Mesothelial cell of epicardium (in vitro differentiated cells): ENCODE measurements at regions not wholly inside any gene's neighbourhood (a gene's known extent, or its start where the extent isn't known, plus 50 kb on each side); places are given as distances from the start of the nearest gene placed in this dataset.
"Not testable (repeated sequence)": the region's sequence is repeated elsewhere in the genome, so short reads cannot be mapped to it uniquely, and the experiment has no call there.

Experiments
- DNase-seq, 2 experiments: peaks; one replicate each; pipeline ENCODE4 v3.0.0; 2021; ENCODE audit warnings: low spot score in 2 of 2; ENCODE audit not compliant: unreplicated experiment in 2 of 2
- H3K27ac Mint-ChIP-seq: 2 replicates; pipeline ENCODE4 v1.8.0; 2021; ENCODE audit warnings: mixed read lengths
- H3K27me3 Mint-ChIP-seq: 2 replicates; pipeline ENCODE4 v1.8.0; 2021; ENCODE audit warnings: low read depth, mixed read lengths
- H3K36me3 Mint-ChIP-seq: 2 replicates; pipeline ENCODE4 v1.8.0; 2021; ENCODE audit warnings: mixed read lengths
- H3K4me1 Mint-ChIP-seq: 2 replicates; pipeline ENCODE4 v1.8.0; 2021; ENCODE audit warnings: mixed read lengths
- H3K4me3 Mint-ChIP-seq: 2 replicates; pipeline ENCODE4 v1.8.0; 2021; ENCODE audit warnings: mild to moderate bottlenecking, moderate library complexity, mixed read lengths
- H3K9me3 Mint-ChIP-seq: 2 replicates; pipeline ENCODE4 v1.8.0; 2021; ENCODE audit warnings: mixed read lengths
- TF ChIP-seq, protein P1 (sequence below): fragments of 200-600 bp; sonication (generic); IDR thresholded peaks from one replicate; pipeline ENCODE4 v1.5.0; 2021; ENCODE audit warnings: antibody characterized with exemption; ENCODE audit not compliant: unreplicated experiment

DNA sequence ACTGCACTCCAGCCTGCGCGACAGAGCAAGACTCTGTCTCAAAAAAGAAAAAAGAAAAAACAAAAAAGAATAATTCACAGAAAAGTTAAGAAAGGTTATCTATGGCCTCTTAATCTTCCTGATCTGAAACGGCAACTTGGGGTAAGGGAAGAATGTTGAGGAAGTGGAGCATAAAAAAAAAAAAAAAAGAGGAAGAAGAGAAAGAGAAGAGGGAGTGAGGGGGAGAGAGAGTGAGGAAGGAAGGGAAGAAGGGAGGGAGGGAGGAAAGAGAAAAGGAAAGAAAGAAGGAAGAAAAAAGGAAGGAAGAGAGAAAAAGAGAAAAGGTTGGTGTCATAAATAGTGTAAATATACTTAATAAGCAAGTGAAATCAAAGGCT, 68.9 kb upstream of the NCOA3 start:
- Mint-ChIP-seq H3K9me3 (peaks cover 5% of the 10 kb centered on the region), H3K4me1 (peaks cover 11% of the 10 kb centered on the region), H3K27me3 (no peaks in the 10 kb centered on the region), H3K27ac (no peak overlapping the region), H3K4me3 (no peak overlapping the region), H3K36me3 (peaks cover 5% of the 10 kb centered on the region)
- TF ChIP-seq, protein P1, sequence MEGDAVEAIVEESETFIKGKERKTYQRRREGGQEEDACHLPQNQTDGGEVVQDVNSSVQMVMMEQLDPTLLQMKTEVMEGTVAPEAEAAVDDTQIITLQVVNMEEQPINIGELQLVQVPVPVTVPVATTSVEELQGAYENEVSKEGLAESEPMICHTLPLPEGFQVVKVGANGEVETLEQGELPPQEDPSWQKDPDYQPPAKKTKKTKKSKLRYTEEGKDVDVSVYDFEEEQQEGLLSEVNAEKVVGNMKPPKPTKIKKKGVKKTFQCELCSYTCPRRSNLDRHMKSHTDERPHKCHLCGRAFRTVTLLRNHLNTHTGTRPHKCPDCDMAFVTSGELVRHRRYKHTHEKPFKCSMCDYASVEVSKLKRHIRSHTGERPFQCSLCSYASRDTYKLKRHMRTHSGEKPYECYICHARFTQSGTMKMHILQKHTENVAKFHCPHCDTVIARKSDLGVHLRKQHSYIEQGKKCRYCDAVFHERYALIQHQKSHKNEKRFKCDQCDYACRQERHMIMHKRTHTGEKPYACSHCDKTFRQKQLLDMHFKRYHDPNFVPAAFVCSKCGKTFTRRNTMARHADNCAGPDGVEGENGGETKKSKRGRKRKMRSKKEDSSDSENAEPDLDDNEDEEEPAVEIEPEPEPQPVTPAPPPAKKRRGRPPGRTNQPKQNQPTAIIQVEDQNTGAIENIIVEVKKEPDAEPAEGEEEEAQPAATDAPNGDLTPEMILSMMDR, result no peak
- no peak for DNase-seq

DNA sequence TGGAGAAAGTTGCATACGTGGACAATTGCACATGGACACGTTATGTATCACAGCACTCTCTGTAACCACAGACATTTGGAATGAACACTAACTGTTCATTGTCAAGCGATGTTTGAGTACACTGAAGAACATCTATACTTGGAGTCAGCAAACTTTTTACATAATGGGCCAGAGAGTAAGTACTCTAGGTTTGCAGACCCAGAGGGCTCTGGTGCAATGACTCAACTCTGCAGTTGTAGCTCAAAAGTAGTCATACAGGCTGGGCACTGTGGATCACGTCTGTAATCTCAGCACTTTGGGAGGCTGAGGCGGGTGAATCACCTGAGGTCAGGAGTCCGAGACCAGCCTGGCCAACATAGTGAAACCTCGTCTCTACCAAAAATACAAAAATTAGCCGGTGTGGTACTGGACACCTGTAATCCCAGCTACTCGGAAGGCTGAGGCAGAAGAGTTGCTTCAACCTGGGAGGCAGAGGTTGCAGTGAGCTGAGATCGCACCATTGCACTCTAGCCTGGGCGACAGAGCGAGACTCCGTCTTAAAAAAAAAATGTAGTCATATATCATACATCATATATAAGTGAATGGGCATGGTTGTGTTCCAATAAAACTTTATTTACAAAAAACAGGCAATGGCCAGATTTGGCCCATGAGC, 67.4 kb upstream of the NCOA3 start:
- peak overlapping the region; percentile 39 for H3K27ac Mint-ChIP-seq
- peaks cover 15% of the 10 kb centered on the region for H3K4me1 Mint-ChIP-seq
- H3K4me3 Mint-ChIP-seq, H3K27me3 Mint-ChIP-seq, DNase-seq, H3K9me3 Mint-ChIP-seq, H3K36me3 Mint-ChIP-seq: not testable (repeated sequence)

DNA sequence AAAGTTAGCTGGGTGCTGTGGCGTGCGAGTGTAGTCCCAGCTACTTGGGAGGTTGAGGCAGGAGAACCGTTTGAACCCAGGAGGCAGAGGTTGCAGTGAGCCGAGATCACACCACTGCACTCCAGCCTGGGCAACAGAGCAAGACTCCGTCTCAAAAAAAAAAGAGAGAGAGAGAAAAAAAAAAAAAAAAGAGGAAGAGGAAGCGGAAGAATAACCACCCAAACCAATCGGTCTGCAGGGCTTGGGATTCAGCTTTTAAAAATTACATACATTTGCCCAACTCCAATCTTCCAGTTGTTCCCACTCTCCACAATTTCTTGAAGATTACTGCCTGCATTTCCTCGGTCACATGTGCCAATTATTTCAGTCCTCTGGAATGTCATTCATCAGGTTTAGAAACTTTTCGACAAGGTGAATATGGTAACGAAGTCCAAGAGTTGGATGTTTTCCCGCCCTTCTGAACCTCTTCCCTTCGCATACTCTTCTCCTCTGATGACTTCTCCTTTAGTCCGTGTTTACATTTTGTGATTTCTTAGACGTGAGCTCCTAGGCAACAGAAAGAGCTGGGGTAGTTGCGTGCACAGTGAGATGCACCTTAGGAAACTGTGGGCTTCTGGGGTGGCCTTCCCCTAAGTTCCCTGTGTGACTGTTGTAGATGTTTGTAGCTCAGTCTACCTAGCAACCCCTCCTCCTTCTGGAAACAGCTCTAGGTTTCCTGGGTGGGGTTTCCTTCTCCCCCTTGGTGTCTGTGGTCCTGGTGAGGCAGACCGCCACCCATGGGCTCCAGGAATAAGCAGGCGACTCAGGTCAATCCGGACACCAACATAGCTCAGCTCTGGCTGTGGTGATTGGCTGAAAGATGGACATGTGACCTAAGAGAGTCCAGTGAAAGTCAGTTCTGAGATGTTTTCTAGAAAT, 63.0 kb upstream of the NCOA3 start:
- Mint-ChIP-seq H3K36me3 (no peaks in the 10 kb centered on the region), H3K27me3 (no peaks in the 10 kb centered on the region), H3K27ac (peak overlapping the region; percentile 62), H3K4me3 (no peak overlapping the region), H3K4me1 (peaks cover 17% of the 10 kb centered on the region), H3K9me3 (no peaks in the 10 kb centered on the region)
- TF ChIP-seq, protein P1, result no peak
- no peak for DNase-seq

DNA sequence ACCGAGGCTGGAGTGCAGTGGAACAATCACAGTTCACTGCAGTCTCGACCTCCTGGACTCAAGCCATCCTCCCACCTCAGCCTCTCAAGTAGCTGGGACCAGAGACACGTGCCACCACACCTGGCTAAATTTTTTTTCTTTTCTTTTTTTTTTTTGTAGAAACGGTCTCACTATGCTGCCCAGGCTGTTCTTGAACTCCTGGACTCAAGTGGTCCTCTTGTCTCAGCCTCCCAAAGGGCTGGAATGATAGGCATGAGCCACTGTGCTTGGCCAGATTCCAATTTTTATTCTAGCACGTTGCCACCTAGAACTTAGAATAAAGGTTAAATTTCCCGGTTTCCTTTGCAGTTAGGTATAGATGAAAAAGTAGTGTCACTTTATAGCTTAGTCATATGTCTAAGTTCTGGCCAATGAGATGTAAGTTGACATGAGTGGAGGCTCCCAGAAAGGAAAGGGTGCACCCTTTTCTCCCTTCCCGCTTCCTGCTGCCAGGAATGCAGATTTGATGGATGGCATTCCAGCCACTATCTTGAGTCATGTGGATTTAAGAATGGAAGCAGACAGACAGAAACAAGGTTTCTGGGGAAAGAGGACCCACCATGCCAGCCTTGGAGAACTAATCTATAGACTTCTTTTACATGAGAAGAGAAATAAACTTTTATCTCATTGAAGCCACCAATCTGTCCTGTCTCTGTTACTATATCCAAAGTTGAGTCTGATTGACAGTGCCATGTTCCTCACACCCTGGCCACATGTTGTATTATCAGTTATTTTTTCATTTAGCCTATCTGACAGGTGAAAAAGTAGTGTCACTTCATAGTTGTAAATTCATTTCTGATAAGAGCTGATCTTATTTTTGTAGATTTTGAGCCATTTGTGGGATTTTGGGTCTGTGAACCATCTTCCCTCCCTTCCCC, 60.6 kb upstream of the NCOA3 start:
- H3K9me3 Mint-ChIP-seq, result no peaks in the 10 kb centered on the region
- H3K4me3 Mint-ChIP-seq, result no peak overlapping the region
- no peaks in the 10 kb centered on the region for H3K36me3 Mint-ChIP-seq
- peaks cover 14% of the 10 kb centered on the region for H3K4me1 Mint-ChIP-seq
- no peaks in the 10 kb centered on the region for H3K27me3 Mint-ChIP-seq
- no peak for DNase-seq
- peak overlapping the region; percentile 55 for H3K27ac Mint-ChIP-seq
- TF ChIP-seq, protein P1, result no peak

DNA sequence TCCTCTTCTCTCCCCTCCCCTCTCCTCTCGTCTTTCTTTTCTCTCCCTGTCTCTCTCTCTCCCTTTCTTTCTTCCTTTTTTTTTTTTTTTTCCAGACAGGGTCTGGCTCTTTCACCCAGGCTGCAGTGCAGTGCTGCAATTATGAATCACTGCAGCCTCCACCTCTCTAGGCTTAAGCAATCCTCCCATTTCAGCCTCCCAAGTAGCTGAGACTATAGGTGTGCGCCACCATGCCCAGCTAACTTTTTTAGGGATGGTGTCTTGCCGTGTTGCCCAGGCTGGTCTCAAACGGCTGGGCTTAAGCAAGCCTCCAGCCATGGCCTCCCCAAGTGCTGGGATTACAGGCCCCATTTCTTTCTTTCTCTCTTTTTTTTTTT, 59.9 kb upstream of the NCOA3 start:
- no peaks in the 10 kb centered on the region for H3K9me3 Mint-ChIP-seq
- H3K4me3 Mint-ChIP-seq, result no peak overlapping the region
- TF ChIP-seq, protein P1, result no peak
- no peak for DNase-seq
- H3K36me3 Mint-ChIP-seq, result no peaks in the 10 kb centered on the region
- peaks cover 14% of the 10 kb centered on the region for H3K4me1 Mint-ChIP-seq
- H3K27me3 Mint-ChIP-seq, result no peaks in the 10 kb centered on the region
- peak overlapping the region; percentile 55 for H3K27ac Mint-ChIP-seq

DNA sequence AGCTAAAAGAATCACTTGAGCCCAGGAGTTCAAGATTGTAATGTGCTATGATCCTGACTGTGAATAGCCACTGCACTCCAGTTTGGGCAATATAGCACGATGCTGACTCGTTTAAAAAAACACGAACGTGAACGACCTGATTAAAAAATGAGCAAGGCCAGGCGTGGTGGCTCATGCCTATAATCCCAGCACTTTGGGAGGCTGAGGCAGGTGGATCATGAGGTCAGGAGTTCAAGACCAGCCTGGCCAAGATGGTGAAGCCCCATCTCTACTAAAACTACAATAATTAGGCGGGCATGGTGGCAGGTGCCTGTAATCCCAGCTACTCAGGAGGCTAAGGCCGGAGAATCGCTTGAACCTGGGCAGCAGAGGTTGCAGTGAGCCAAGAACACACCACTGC, 58.6 kb upstream of the NCOA3 start:
- H3K4me1 Mint-ChIP-seq, result peaks cover 14% of the 10 kb centered on the region
- not testable (repeated sequence) for DNase-seq, H3K27me3 Mint-ChIP-seq, H3K27ac Mint-ChIP-seq, H3K4me3 Mint-ChIP-seq, H3K36me3 Mint-ChIP-seq, H3K9me3 Mint-ChIP-seq
